ENCODE measurements at regions not wholly inside any gene's neighbourhood (a gene's known extent, or its start where the extent isn't known, plus 50 kb on each side); places are given as distances from the start of the nearest gene placed in this dataset.

GRCh38 chr10:33887188-33887587 lies 552.7 kb upstream of the NRP1 start:
- H3K9me2 ChIP-seq (ENCODE audit: insufficient read depth) = no peaks in the 10 kb centered on the region
- no peak overlapping the region for H3K4me3 ChIP-seq
- H3K27me3 ChIP-seq (replicated peaks; ENCODE audit: insufficient read depth) = no peaks in the 10 kb centered on the region
- H3K9me3 ChIP-seq (ENCODE audit: low read depth) = no peaks in the 10 kb centered on the region
- in situ Hi-C loops (cut with MboI) = no loop called here
- no peak overlapping the region for H3K4me2 ChIP-seq (ENCODE audit: unreplicated experiment)
- H3K9ac ChIP-seq = no peak overlapping the region
- no peaks in the 10 kb centered on the region for H4K20me1 ChIP-seq (ENCODE audit: insufficient read depth)
- H3K36me3 ChIP-seq (ENCODE audit: low read depth) = no peaks in the 10 kb centered on the region
- no peaks in the 10 kb centered on the region for H3K79me2 ChIP-seq (ENCODE audit: insufficient read depth)
- no peaks in the 10 kb centered on the region for H3F3A ChIP-seq (ENCODE audit: insufficient read depth)
- H3K4me1 ChIP-seq (ENCODE audit: insufficient read depth) = no peaks in the 10 kb centered on the region
- DNase-seq = no peak
- no peak overlapping the region for H2AFZ ChIP-seq
- TF ChIP-seq EZH2 (IDR thresholded peaks at IDR 0.05; ENCODE audit: insufficient read depth, poor library complexity, severe bottlenecking) (no peak), EZH2phosphoT487 (IDR thresholded peaks at IDR 0.05; ENCODE audit: insufficient read depth, low read depth) (no peak)
- no peak overlapping the region for H3K27ac ChIP-seq
- 84 to 85% methylated on average over 3 of the region's 3 CpGs for WGBS, 2 experiments (ENCODE audit: low coverage in 1 of 2, low lambda C conversion rate in 2 of 2, missing lambda C conversion rate in 2 of 2)

- in situ Hi-C loops (cut with MboI) = no loop called here
- Histone ChIP-seq H3K4me2 (ENCODE audit: unreplicated experiment) (no peak overlapping the region), H3K9ac (no peak overlapping the region), H3K9me2 (ENCODE audit: insufficient read depth) (no peaks in the 10 kb centered on the region), H3K4me3 (no peak overlapping the region), H3K27me3 (replicated peaks; ENCODE audit: insufficient read depth) (no peaks in the 10 kb centered on the region), H2AFZ (no peak overlapping the region), H3K79me2 (ENCODE audit: insufficient read depth) (no peaks in the 10 kb centered on the region), H3K9me3 (ENCODE audit: low read depth) (no peaks in the 10 kb centered on the region), H3K27ac (no peak overlapping the region), H3K36me3 (ENCODE audit: low read depth) (no peaks in the 10 kb centered on the region), H4K20me1 (ENCODE audit: insufficient read depth) (no peaks in the 10 kb centered on the region), H3K4me1 (ENCODE audit: insufficient read depth) (no peaks in the 10 kb centered on the region), H3F3A (ENCODE audit: insufficient read depth) (no peaks in the 10 kb centered on the region)
- DNase-seq = no peak
- TF ChIP-seq EZH2 (IDR thresholded peaks at IDR 0.05; ENCODE audit: insufficient read depth, poor library complexity, severe bottlenecking) = no peak
- 44 to 58% methylated on average over 2 of the region's 2 CpGs for WGBS, 2 experiments (ENCODE audit: low coverage in 1 of 2, low lambda C conversion rate in 2 of 2, missing lambda C conversion rate in 2 of 2)
Observed at GRCh38 chr10:33886299-33886698, 551.8 kb upstream of the NRP1 start.

- Histone ChIP-seq H2AFZ (no peak overlapping the region), H3K4me2 (ENCODE audit: unreplicated experiment) (no peak overlapping the region), H3K4me1 (ENCODE audit: insufficient read depth) (no peaks in the 10 kb centered on the region), H3F3A (ENCODE audit: insufficient read depth) (no peaks in the 10 kb centered on the region), H3K9ac (no peak overlapping the region), H3K27me3 (replicated peaks; ENCODE audit: insufficient read depth) (no peaks in the 10 kb centered on the region), H3K79me2 (ENCODE audit: insufficient read depth) (no peaks in the 10 kb centered on the region), H4K20me1 (ENCODE audit: insufficient read depth) (no peaks in the 10 kb centered on the region), H3K27ac (no peak overlapping the region), H3K9me3 (ENCODE audit: low read depth) (no peaks in the 10 kb centered on the region), H3K36me3 (ENCODE audit: low read depth) (no peaks in the 10 kb centered on the region), H3K4me3 (no peak overlapping the region), H3K9me2 (ENCODE audit: insufficient read depth) (no peaks in the 10 kb centered on the region)
- DNase-seq = no peak
- WGBS, 2 experiments (ENCODE audit: low coverage in 1 of 2, low lambda C conversion rate in 2 of 2, missing lambda C conversion rate in 2 of 2) = 62 to 63% methylated on average over 2 of the region's 2 CpGs
- no peak for TF ChIP-seq EZH2phosphoT487 (IDR thresholded peaks at IDR 0.05; ENCODE audit: insufficient read depth, low read depth)
- no peak for TF ChIP-seq EZH2 (IDR thresholded peaks at IDR 0.05; ENCODE audit: insufficient read depth, poor library complexity, severe bottlenecking)
- in situ Hi-C loops (cut with MboI) = no loop called here
Observed at GRCh38 chr10:33884604-33885003, 550.1 kb upstream of the NRP1 start.

- no peaks in the 10 kb centered on the region for H3F3A ChIP-seq (ENCODE audit: insufficient read depth)
- no peak overlapping the region for H3K4me2 ChIP-seq (ENCODE audit: unreplicated experiment)
- H3K36me3 ChIP-seq (ENCODE audit: low read depth) = no peaks in the 10 kb centered on the region
- no peak overlapping the region for H3K9ac ChIP-seq
- in situ Hi-C loops (cut with MboI) = no loop called here
- no peak overlapping the region for H2AFZ ChIP-seq
- H3K9me2 ChIP-seq (ENCODE audit: insufficient read depth) = no peaks in the 10 kb centered on the region
- H4K20me1 ChIP-seq (ENCODE audit: insufficient read depth) = no peaks in the 10 kb centered on the region
- H3K4me3 ChIP-seq = no peak overlapping the region
- H3K79me2 ChIP-seq (ENCODE audit: insufficient read depth) = no peaks in the 10 kb centered on the region
- H3K9me3 ChIP-seq (ENCODE audit: low read depth) = no peaks in the 10 kb centered on the region
- DNase-seq = no peak
- TF ChIP-seq EZH2phosphoT487 (IDR thresholded peaks at IDR 0.05; ENCODE audit: insufficient read depth, low read depth) = no peak
- no peak for TF ChIP-seq EZH2 (IDR thresholded peaks at IDR 0.05; ENCODE audit: insufficient read depth, poor library complexity, severe bottlenecking)
- H3K27ac ChIP-seq = no peak overlapping the region
- H3K27me3 ChIP-seq (replicated peaks; ENCODE audit: insufficient read depth) = no peaks in the 10 kb centered on the region
- 89 to 95% methylated on average over 1 of the region's 1 CpG for WGBS, 2 experiments (ENCODE audit: low coverage in 1 of 2, low lambda C conversion rate in 2 of 2, missing lambda C conversion rate in 2 of 2)
- H3K4me1 ChIP-seq (ENCODE audit: insufficient read depth) = no peaks in the 10 kb centered on the region
Observed at GRCh38 chr10:33883881-33884280, 549.4 kb upstream of the NRP1 start.

GRCh38 chr10:33882996-33883395 lies 548.5 kb upstream of the NRP1 start:
- Histone ChIP-seq H3F3A (ENCODE audit: insufficient read depth) (no peaks in the 10 kb centered on the region), H3K27ac (no peak overlapping the region), H3K4me1 (ENCODE audit: insufficient read depth) (no peaks in the 10 kb centered on the region), H3K79me2 (ENCODE audit: insufficient read depth) (no peaks in the 10 kb centered on the region), H3K9me2 (ENCODE audit: insufficient read depth) (no peaks in the 10 kb centered on the region), H3K36me3 (ENCODE audit: low read depth) (no peaks in the 10 kb centered on the region), H2AFZ (no peak overlapping the region), H3K27me3 (replicated peaks; ENCODE audit: insufficient read depth) (no peaks in the 10 kb centered on the region), H4K20me1 (ENCODE audit: insufficient read depth) (no peaks in the 10 kb centered on the region), H3K4me2 (ENCODE audit: unreplicated experiment) (no peak overlapping the region), H3K9me3 (ENCODE audit: low read depth) (no peaks in the 10 kb centered on the region), H3K4me3 (no peak overlapping the region), H3K9ac (no peak overlapping the region)
- TF ChIP-seq EZH2 (IDR thresholded peaks at IDR 0.05; ENCODE audit: insufficient read depth, poor library complexity, severe bottlenecking) (no peak), EZH2phosphoT487 (IDR thresholded peaks at IDR 0.05; ENCODE audit: insufficient read depth, low read depth) (no peak)
- DNase-seq = no peak
- WGBS, 2 experiments (ENCODE audit: low coverage in 1 of 2, low lambda C conversion rate in 2 of 2, missing lambda C conversion rate in 2 of 2) = 13 to 19% methylated on average over 1 of the region's 1 CpG
- in situ Hi-C loops (cut with MboI) = no loop called here
